ENCODE measurements at regions not wholly inside any gene's neighbourhood (a gene's known extent, or its start where the extent isn't known, plus 50 kb on each side); places are given as distances from the start of the nearest gene placed in this dataset.

GRCh38 chr22:47772864-47773263 is 1010.4 kb downstream of the TBC1D22A start:
- DNase-seq: no peak
- TF ChIP-seq POLR2A (IDR thresholded peaks at IDR 0.05) (no peak), CTCF (IDR thresholded peaks at IDR 0.05 in 8 of 11, conservative IDR thresholded peaks at IDR 0.05 in 3 of 11) (no peak), POLR2AphosphoS5 (IDR thresholded peaks at IDR 0.05) (no peak)
- Histone ChIP-seq H3K27ac (no peak overlapping the region), H3K4me3 (no peak overlapping the region), H3K27me3 (replicated peaks in 1 of 7) (peaks cover 0 to 8% (median 0%) of the 10 kb centered on the region in 7 donors), H3K4me1 (no peaks in the 10 kb centered on the region), H3K9me3 (peaks cover 0 to 5% (median 0%) of the 10 kb centered on the region in 8 donors), H3K36me3 (no peaks in the 10 kb centered on the region)
- 80 to 91% (median 84%) methylated on average over 3 of the region's 3 CpGs for WGBS, 5 donors
- intact Hi-C loops (cut with DNase I; ENCODE audit: low total_unique reads): no loop called here

- 81 to 91% (median 87%) methylated on average over 6 of the region's 6 CpGs for WGBS, 5 donors
- H3K4me1 ChIP-seq: no peaks in the 10 kb centered on the region
- intact Hi-C loops (cut with DNase I; ENCODE audit: low total_unique reads): no loop called here
- H3K9me3 ChIP-seq: peaks cover 0 to 5% (median 0%) of the 10 kb centered on the region in 8 donors
- H3K27ac ChIP-seq: no peak overlapping the region
- TF ChIP-seq CTCF (IDR thresholded peaks at IDR 0.05 in 8 of 11, conservative IDR thresholded peaks at IDR 0.05 in 3 of 11) (no peak), POLR2A (IDR thresholded peaks at IDR 0.05) (no peak), POLR2AphosphoS5 (IDR thresholded peaks at IDR 0.05) (no peak)
- no peak overlapping the region for H3K4me3 ChIP-seq
- no peaks in the 10 kb centered on the region for H3K36me3 ChIP-seq
- DNase-seq: no peak
- H3K27me3 ChIP-seq (replicated peaks in 1 of 7): peaks cover 0 to 20% (median 0%) of the 10 kb centered on the region in 7 donors
Measured at GRCh38 chr22:47769652-47770051, 1007.2 kb downstream of the TBC1D22A start.

GRCh38 chr22:47768027-47768426 is 1005.6 kb downstream of the TBC1D22A start:
- TF ChIP-seq POLR2AphosphoS5 (IDR thresholded peaks at IDR 0.05): no peak
- TF ChIP-seq POLR2A (IDR thresholded peaks at IDR 0.05): no peak
- no peak for TF ChIP-seq CTCF (IDR thresholded peaks at IDR 0.05 in 8 of 11, conservative IDR thresholded peaks at IDR 0.05 in 3 of 11)
- H3K36me3 ChIP-seq: no peaks in the 10 kb centered on the region
- WGBS, 5 donors: 88 to 95% (median 89%) methylated on average over 4 of the region's 4 CpGs
- H3K27ac ChIP-seq: no peak overlapping the region
- no peak overlapping the region for H3K4me3 ChIP-seq
- peaks cover 0 to 5% (median 0%) of the 10 kb centered on the region in 8 donors for H3K9me3 ChIP-seq
- intact Hi-C loops (cut with DNase I; ENCODE audit: low total_unique reads): no loop called here
- no peak for DNase-seq
- H3K27me3 ChIP-seq (replicated peaks in 1 of 7): peaks cover 0 to 26% (median 0%) of the 10 kb centered on the region in 7 donors
- H3K4me1 ChIP-seq: no peaks in the 10 kb centered on the region

DNA sequence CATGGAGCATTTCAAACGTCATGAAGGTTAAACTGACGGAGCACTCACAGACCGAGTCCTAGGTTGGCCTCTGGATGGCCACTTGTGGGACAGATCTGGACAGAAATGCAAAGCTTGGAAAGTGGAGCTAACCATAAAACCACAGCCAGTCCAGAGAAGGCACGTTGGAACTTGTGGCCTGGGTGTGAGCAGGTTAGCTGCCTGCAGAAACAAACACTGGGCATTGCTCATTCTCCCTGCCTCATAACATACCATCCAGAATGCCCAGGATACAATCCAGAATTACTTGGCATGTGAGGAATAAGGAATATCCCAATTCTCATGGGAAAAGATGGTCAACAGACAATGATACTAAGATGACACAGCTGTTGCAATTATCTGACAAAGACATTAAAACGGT is 1005.0 kb downstream of the TBC1D22A start:
- WGBS, 5 donors: 66 to 88% (median 81%) methylated on average over 5 of the region's 5 CpGs
- intact Hi-C loops (cut with DNase I; ENCODE audit: low total_unique reads): no loop called here

More for the DNA sequence above, 1005.0 kb downstream of the TBC1D22A start:
- H3K27ac ChIP-seq: no peak overlapping the region
- DNase-seq: no peak
- peaks cover 0 to 5% (median 0%) of the 10 kb centered on the region in 8 donors for H3K9me3 ChIP-seq
- no peaks in the 10 kb centered on the region for H3K4me1 ChIP-seq
- no peak overlapping the region for H3K4me3 ChIP-seq
- no peaks in the 10 kb centered on the region for H3K36me3 ChIP-seq
- TF ChIP-seq CTCF (IDR thresholded peaks at IDR 0.05 in 8 of 11, conservative IDR thresholded peaks at IDR 0.05 in 3 of 11): no peak
- no peak for TF ChIP-seq POLR2AphosphoS5 (IDR thresholded peaks at IDR 0.05)
- no peak for TF ChIP-seq POLR2A (IDR thresholded peaks at IDR 0.05)
- peaks cover 0 to 26% (median 0%) of the 10 kb centered on the region in 7 donors for H3K27me3 ChIP-seq (replicated peaks in 1 of 7)

All from spleen (tissue), 11 donors.